ENCODE measurements at regions not wholly inside any gene's neighbourhood (a gene's known extent, or its start where the extent isn't known, plus 50 kb on each side); places are given as distances from the start of the nearest gene placed in this dataset.

DNA sequence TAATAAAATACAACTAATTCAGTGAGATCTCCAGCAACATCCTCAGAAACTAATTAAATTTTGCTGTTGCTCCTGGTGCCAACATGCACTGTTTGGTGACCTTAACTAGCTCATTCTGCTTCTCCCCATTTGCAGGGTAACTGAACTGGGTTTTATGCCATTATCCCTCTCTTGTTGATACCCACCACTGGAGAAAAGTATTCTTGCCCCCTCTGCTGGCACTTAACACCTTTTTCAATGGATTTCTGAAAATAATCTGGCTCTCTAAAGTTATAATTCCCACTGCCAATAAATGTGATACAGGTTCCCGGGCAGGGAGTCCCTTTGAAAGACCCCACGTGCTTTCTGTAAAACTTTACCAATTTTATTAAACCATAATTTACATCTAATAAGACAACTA, 394.3 kb downstream of the OSTF1 start:
- Histone ChIP-seq H3K4me3 (ENCODE audit: low read depth in 2 of 2, low read length in 2 of 2) (no peak overlapping the region), H3K27me3 (ENCODE audit: control insufficient read depth, insufficient read depth, low read length) (no peaks in the 10 kb centered on the region), H3K36me3 (ENCODE audit: control insufficient read depth, insufficient read depth, low read length) (no peaks in the 10 kb centered on the region), H3K9me3 (ENCODE audit: control insufficient read depth, insufficient read depth, low read depth, low read length) (no peaks in the 10 kb centered on the region), H3K27ac (ENCODE audit: low read length) (no peak overlapping the region), H3K4me1 (ENCODE audit: control insufficient read depth, insufficient read depth, low read length) (no peaks in the 10 kb centered on the region)
- ChIA-PET POLR2A (no interaction called here), CTCF (no interaction called here)
- in situ Hi-C loops (cut with HindIII; ENCODE audit: low pct_unique_long_range_greater_than_20kb, low sequenced_read_pairs) (no loop called here), intact Hi-C loops (cut with micrococcal nuclease; ENCODE audit: unreplicated experiment) (no loop called here)
- DNase-seq (ENCODE audit: low read depth, low spot score) (no peak), ATAC-seq (no peak)
- no TSS peak for BruUV-seq (replicated peaks)
- TF ChIP-seq SIN3A (IDR thresholded peaks at IDR 0.05; ENCODE audit: borderline replicate concordance, insufficient read depth, low read depth, low read length) (no peak), TCF7L2 (IDR thresholded peaks at IDR 0.05; ENCODE audit: low read depth, low read length) (no peak), REST (IDR thresholded peaks at IDR 0.05; ENCODE audit: insufficient read depth in 1 of 2, low read depth in 2 of 2, low read length in 1 of 2) (no peak), CTCF (IDR thresholded peaks at IDR 0.05) (no peak)

DNA sequence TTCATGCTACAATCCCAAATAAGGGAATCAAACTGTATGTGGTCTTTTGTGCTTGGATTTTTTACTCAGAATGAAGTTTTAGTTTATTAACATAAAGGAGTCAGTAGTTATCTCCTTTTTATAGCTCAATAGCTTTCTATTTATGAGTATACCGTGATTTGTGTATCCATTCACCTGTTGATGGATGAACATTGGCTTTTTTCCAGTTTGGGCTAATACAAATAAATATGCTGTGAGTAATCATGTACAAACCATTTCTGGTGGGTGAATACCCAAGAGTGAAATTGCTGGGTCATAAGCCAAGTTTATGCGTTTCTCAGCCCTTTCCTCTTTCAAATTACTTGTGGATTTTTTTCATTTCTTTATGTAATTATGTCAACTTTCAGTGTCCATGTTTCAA, 395.3 kb downstream of the OSTF1 start:
- Histone ChIP-seq H3K27ac (ENCODE audit: low read length) (no peak overlapping the region), H3K9me3 (ENCODE audit: control insufficient read depth, insufficient read depth, low read depth, low read length) (no peaks in the 10 kb centered on the region), H3K36me3 (ENCODE audit: control insufficient read depth, insufficient read depth, low read length) (no peaks in the 10 kb centered on the region), H3K27me3 (ENCODE audit: control insufficient read depth, insufficient read depth, low read length) (no peaks in the 10 kb centered on the region), H3K4me3 (ENCODE audit: low read depth in 2 of 2, low read length in 2 of 2) (no peak overlapping the region), H3K4me1 (ENCODE audit: control insufficient read depth, insufficient read depth, low read length) (no peaks in the 10 kb centered on the region)
- POLR2A ChIA-PET = no interaction called here
- intact Hi-C loops (cut with micrococcal nuclease; ENCODE audit: unreplicated experiment) (no loop called here), in situ Hi-C loops (cut with HindIII; ENCODE audit: low pct_unique_long_range_greater_than_20kb, low sequenced_read_pairs) (no loop called here)
- ATAC-seq = no peak
- BruUV-seq (replicated peaks) = no TSS peak
- CTCF ChIA-PET = no interaction called here
- DNase-seq (ENCODE audit: low read depth, low spot score) = no peak
- TF ChIP-seq REST (IDR thresholded peaks at IDR 0.05; ENCODE audit: insufficient read depth in 1 of 2, low read depth in 2 of 2, low read length in 1 of 2) (no peak), POLR2AphosphoS5 (IDR thresholded peaks at IDR 0.05; ENCODE audit: low read depth, low read length) (no peak), SIN3A (IDR thresholded peaks at IDR 0.05; ENCODE audit: borderline replicate concordance, insufficient read depth, low read depth, low read length) (no peak), TCF7L2 (IDR thresholded peaks at IDR 0.05; ENCODE audit: low read depth, low read length) (no peak), CTCF (IDR thresholded peaks at IDR 0.05) (no peak)
